ENCODE measurements at regions not wholly inside any gene's neighbourhood (a gene's known extent, or its start where the extent isn't known, plus 50 kb on each side); places are given as distances from the start of the nearest gene placed in this dataset.

- TF ChIP-seq YY1 (IDR thresholded peaks at IDR 0.05; ENCODE audit: insufficient read depth, insufficient read length): no peak
- no peak for TF ChIP-seq SUZ12 (IDR thresholded peaks at IDR 0.05; ENCODE audit: extremely low read depth, insufficient read depth, insufficient read length)
Measured at GRCh38 chr2:8004250-8004681, 677.6 kb upstream of the ID2 start.

Data from NT2/D1 (cell line).